GM23338 (cell line): ENCODE measurements at regions not wholly inside any gene's neighbourhood (a gene's known extent, or its start where the extent isn't known, plus 50 kb on each side); places are given as distances from the start of the nearest gene placed in this dataset.

Source experiments
- ATAC-seq: fragments of 200-7000 bp; cut with Tn5 transposase; 3 replicates; pipeline ENCODE4 v1.9.1; 2020
- DNase-seq: peaks from one replicate; pipeline ENCODE4 v3.0.0-alpha.2; 2015; ENCODE audit warnings: low spot score
- H2AFZ ChIP-seq: fragments of 200-600 bp; sonication (generic); 2 replicates; pipeline ENCODE4 v1.8.0; 2016; ENCODE audit warnings: antibody characterized with exemption, mild to moderate bottlenecking, moderate library complexity
- H3F3A ChIP-seq: fragments of 200-600 bp; sonication (generic); replicated peaks from 2 replicates; pipeline ENCODE4 v1.8.0; 2017; ENCODE audit warnings: antibody characterized with exemption, mixed run types, low read depth
- H3K27ac ChIP-seq: fragments of 200-600 bp; sonication (generic); 2 replicates; pipeline ENCODE4 v1.6.1; 2016; ENCODE audit warnings: low read depth
- H3K27me3 ChIP-seq: fragments of 200-600 bp; sonication (generic); 2 replicates; pipeline ENCODE4 v1.8.0; 2016; ENCODE audit warnings: mild to moderate bottlenecking, mixed run types, moderate library complexity; ENCODE audit not compliant: insufficient read depth
- H3K36me3 ChIP-seq: fragments of 200-600 bp; sonication (generic); 2 replicates; pipeline ENCODE4 v1.8.0; 2016; ENCODE audit warnings: mild to moderate bottlenecking; ENCODE audit not compliant: insufficient read depth
- H3K4me1 ChIP-seq: fragments of 200-600 bp; sonication (generic); 2 replicates; pipeline ENCODE4 v1.8.0; 2016; ENCODE audit warnings: mild to moderate bottlenecking, moderate library complexity; ENCODE audit not compliant: insufficient read depth
- H3K4me2 ChIP-seq: fragments of 200-600 bp; sonication (generic); 2 replicates; pipeline ENCODE4 v1.7.1; 2017; ENCODE audit warnings: mixed run types
- H3K4me3 ChIP-seq: fragments of 200-600 bp; sonication (generic); 2 replicates; pipeline ENCODE4 v1.6.1; 2016; ENCODE audit warnings: mixed run types
- H3K79me2 ChIP-seq: fragments of 200-600 bp; sonication (generic); replicated peaks from 2 replicates; pipeline ENCODE4 v1.8.0; 2017; ENCODE audit warnings: mild to moderate bottlenecking; ENCODE audit not compliant: insufficient read depth
- H3K9me2 ChIP-seq: fragments of 200-600 bp; sonication (generic); 2 replicates; pipeline ENCODE4 v1.8.0; 2017; ENCODE audit not compliant: insufficient read depth
- H4K20me1 ChIP-seq: fragments of 200-600 bp; sonication (generic); replicated peaks from 2 replicates; pipeline ENCODE4 v1.8.0; 2017; ENCODE audit warnings: mild to moderate bottlenecking; ENCODE audit not compliant: insufficient read depth
- H3K27ac Mint-ChIP-seq: 2 replicates; pipeline ENCODE4 v1.8.0; 2020; ENCODE audit warnings: inconsistent platforms, mild to moderate bottlenecking, moderate library complexity, mixed read lengths
- H3K27me3 Mint-ChIP-seq: 3 replicates; pipeline ENCODE4 v1.8.0; 2022; ENCODE audit warnings: low read depth, mild to moderate bottlenecking, moderate library complexity, mixed read lengths, inconsistent platforms; ENCODE audit not compliant: insufficient read depth, poor library complexity
- H3K36me3 Mint-ChIP-seq: 3 replicates; pipeline ENCODE4 v1.8.0; 2021; ENCODE audit warnings: low read depth, mild to moderate bottlenecking, inconsistent platforms, moderate library complexity, mixed read lengths
- H3K4me1 Mint-ChIP-seq: 3 replicates; pipeline ENCODE4 v1.8.0; 2020; ENCODE audit warnings: mild to moderate bottlenecking, inconsistent platforms, mixed read lengths
- H3K4me3 Mint-ChIP-seq: 3 replicates; pipeline ENCODE4 v1.8.0; 2021; ENCODE audit warnings: moderate library complexity, mild to moderate bottlenecking, inconsistent platforms, mixed read lengths
- H3K9me3 Mint-ChIP-seq: 3 replicates; pipeline ENCODE4 v1.8.0; 2020; ENCODE audit warnings: moderate library complexity, mild to moderate bottlenecking, inconsistent platforms, mixed read lengths
- CREB1 ChIP-seq: fragments of 250-450 bp; sonication (Bioruptor Pico); IDR thresholded peaks from 2 replicates; pipeline ENCODE4 v1.5.0; 2020; ENCODE audit warnings: low read depth, mild to moderate bottlenecking, moderate library complexity
- ETS1 ChIP-seq: IDR thresholded peaks from 2 replicates; pipeline ENCODE4 v1.6.1; 2016; ENCODE audit warnings: antibody characterized with exemption
- EZH2 ChIP-seq: fragments of 200-600 bp; sonication (generic); IDR thresholded peaks from one replicate; pipeline ENCODE4 v1.8.0; 2017; ENCODE audit warnings: antibody characterized with exemption, mild to moderate bottlenecking, low read depth; ENCODE audit not compliant: unreplicated experiment
- EZH2phosphoT487 ChIP-seq: fragments of 200-600 bp; sonication (generic); IDR thresholded peaks from one replicate; pipeline ENCODE4 v1.8.1; 2018; ENCODE audit warnings: antibody characterized with exemption; ENCODE audit not compliant: unreplicated experiment
- JUNB ChIP-seq: IDR thresholded peaks from one replicate; pipeline ENCODE4 v1.6.1; 2016; ENCODE audit warnings: antibody characterized with exemption; ENCODE audit not compliant: unreplicated experiment
- NANOG ChIP-seq: IDR thresholded peaks from 2 replicates; pipeline ENCODE4 v1.6.1; 2016; ENCODE audit warnings: antibody characterized with exemption, borderline replicate concordance
- POLR2AphosphoS5 ChIP-seq: IDR thresholded peaks from 2 replicates; pipeline ENCODE4 v1.6.1; 2016; ENCODE audit warnings: antibody characterized with exemption, low read depth
- STAT1 ChIP-seq: IDR thresholded peaks from one replicate; pipeline ENCODE4 v1.6.1; 2016; ENCODE audit warnings: antibody characterized with exemption; ENCODE audit not compliant: unreplicated experiment
- ZNF114 ChIP-seq: fragments of 250-450 bp; sonication (Bioruptor Pico); IDR thresholded peaks from 2 replicates; pipeline ENCODE4 v1.5.0; 2020; ENCODE audit warnings: mild to moderate bottlenecking, moderate library complexity
- ZNF331 ChIP-seq: fragments of 250-450 bp; sonication (Bioruptor Pico); IDR thresholded peaks from 2 replicates; pipeline ENCODE4 v1.5.0; 2020; ENCODE audit warnings: low read depth, mild to moderate bottlenecking, moderate library complexity
- TF ChIP-seq, protein P1 (sequence below): fragments of 250-450 bp; sonication (Bioruptor Pico); IDR thresholded peaks from 2 replicates; pipeline ENCODE4 v1.5.0; 2020; ENCODE audit warnings: mild to moderate bottlenecking, moderate library complexity
- TF ChIP-seq, protein P2 (sequence below): IDR thresholded peaks from one replicate; pipeline ENCODE4 v1.6.1; 2018; ENCODE audit warnings: antibody characterized with exemption; ENCODE audit not compliant: unreplicated experiment
- TF ChIP-seq, protein P3 (sequence below), 2 experiments: fragments of 200-600 bp in 1 of 2; sonication (generic) in 1 of 2; conservative IDR thresholded peaks; 2 replicates each; pipeline versions ENCODE4 v1.5.1 to v1.6.1; 2016 to 2017; ENCODE audit warnings: antibody characterized with exemption in 2 of 2, low read depth in 2 of 2, mild to moderate bottlenecking in 2 of 2, moderate library complexity in 1 of 2

GRCh38 chr12:90305379-90305778 lies 596.7 kb upstream of the ATP2B1 start:
- Histone ChIP-seq H3K27ac (no peak overlapping the region), H3K4me3 (no peak overlapping the region), H3K27me3 (no peaks in the 10 kb centered on the region), H3K36me3 (no peaks in the 10 kb centered on the region), H4K20me1 (no peaks in the 10 kb centered on the region), H3K79me2 (no peaks in the 10 kb centered on the region), H3F3A (no peaks in the 10 kb centered on the region), H3K4me1 (0 out of 2 replicates have a peak, but pooled peaks cover 4% of the 10 kb centered on the region), H2AFZ (no peak overlapping the region), H3K4me2 (no peak overlapping the region), H3K9me2 (no peaks in the 10 kb centered on the region)
- H3K27me3 Mint-ChIP-seq = no peaks in the 10 kb centered on the region
- no peak overlapping the region for H3K4me3 Mint-ChIP-seq
- TF ChIP-seq, protein P1, sequence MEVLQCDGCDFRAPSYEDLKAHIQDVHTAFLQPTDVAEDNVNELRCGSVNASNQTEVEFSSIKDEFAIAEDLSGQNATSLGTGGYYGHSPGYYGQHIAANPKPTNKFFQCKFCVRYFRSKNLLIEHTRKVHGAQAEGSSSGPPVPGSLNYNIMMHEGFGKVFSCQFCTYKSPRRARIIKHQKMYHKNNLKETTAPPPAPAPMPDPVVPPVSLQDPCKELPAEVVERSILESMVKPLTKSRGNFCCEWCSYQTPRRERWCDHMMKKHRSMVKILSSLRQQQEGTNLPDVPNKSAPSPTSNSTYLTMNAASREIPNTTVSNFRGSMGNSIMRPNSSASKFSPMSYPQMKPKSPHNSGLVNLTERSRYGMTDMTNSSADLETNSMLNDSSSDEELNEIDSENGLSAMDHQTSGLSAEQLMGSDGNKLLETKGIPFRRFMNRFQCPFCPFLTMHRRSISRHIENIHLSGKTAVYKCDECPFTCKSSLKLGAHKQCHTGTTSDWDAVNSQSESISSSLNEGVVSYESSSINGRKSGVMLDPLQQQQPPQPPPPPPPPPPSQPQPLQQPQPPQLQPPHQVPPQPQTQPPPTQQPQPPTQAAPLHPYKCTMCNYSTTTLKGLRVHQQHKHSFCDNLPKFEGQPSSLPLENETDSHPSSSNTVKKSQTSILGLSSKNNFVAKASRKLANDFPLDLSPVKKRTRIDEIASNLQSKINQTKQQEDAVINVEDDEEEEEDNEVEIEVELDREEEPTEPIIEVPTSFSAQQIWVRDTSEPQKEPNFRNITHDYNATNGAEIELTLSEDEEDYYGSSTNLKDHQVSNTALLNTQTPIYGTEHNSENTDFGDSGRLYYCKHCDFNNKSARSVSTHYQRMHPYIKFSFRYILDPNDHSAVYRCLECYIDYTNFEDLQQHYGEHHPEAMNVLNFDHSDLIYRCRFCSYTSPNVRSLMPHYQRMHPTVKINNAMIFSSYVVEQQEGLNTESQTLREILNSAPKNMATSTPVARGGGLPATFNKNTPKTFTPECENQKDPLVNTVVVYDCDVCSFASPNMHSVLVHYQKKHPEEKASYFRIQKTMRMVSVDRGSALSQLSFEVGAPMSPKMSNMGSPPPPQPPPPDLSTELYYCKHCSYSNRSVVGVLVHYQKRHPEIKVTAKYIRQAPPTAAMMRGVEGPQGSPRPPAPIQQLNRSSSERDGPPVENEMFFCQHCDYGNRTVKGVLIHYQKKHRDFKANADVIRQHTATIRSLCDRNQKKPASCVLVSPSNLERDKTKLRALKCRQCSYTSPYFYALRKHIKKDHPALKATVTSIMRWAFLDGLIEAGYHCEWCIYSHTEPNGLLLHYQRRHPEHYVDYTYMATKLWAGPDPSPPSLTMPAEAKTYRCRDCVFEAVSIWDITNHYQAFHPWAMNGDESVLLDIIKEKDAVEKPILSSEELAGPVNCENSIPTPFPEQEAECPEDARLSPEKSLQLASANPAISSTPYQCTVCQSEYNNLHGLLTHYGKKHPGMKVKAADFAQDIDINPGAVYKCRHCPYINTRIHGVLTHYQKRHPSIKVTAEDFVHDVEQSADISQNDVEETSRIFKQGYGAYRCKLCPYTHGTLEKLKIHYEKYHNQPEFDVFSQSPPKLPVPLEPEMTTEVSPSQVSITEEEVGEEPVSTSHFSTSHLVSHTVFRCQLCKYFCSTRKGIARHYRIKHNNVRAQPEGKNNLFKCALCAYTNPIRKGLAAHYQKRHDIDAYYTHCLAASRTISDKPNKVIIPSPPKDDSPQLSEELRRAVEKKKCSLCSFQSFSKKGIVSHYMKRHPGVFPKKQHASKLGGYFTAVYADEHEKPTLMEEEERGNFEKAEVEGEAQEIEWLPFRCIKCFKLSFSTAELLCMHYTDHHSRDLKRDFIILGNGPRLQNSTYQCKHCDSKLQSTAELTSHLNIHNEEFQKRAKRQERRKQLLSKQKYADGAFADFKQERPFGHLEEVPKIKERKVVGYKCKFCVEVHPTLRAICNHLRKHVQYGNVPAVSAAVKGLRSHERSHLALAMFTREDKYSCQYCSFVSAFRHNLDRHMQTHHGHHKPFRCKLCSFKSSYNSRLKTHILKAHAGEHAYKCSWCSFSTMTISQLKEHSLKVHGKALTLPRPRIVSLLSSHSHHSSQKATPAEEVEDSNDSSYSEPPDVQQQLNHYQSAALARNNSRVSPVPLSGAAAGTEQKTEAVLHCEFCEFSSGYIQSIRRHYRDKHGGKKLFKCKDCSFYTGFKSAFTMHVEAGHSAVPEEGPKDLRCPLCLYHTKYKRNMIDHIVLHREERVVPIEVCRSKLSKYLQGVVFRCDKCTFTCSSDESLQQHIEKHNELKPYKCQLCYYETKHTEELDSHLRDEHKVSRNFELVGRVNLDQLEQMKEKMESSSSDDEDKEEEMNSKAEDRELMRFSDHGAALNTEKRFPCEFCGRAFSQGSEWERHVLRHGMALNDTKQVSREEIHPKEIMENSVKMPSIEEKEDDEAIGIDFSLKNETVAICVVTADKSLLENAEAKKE = no peak
- TF ChIP-seq CREB1 (no peak), ZNF114 (CRISPR knock-in tag) (no peak), JUNB (no peak), EZH2 (no peak), ETS1 (no peak), NANOG (no peak), POLR2AphosphoS5 (no peak), ZNF331 (CRISPR knock-in tag) (no peak), EZH2phosphoT487 (no peak), STAT1 (no peak)
- TF ChIP-seq, protein P2, sequence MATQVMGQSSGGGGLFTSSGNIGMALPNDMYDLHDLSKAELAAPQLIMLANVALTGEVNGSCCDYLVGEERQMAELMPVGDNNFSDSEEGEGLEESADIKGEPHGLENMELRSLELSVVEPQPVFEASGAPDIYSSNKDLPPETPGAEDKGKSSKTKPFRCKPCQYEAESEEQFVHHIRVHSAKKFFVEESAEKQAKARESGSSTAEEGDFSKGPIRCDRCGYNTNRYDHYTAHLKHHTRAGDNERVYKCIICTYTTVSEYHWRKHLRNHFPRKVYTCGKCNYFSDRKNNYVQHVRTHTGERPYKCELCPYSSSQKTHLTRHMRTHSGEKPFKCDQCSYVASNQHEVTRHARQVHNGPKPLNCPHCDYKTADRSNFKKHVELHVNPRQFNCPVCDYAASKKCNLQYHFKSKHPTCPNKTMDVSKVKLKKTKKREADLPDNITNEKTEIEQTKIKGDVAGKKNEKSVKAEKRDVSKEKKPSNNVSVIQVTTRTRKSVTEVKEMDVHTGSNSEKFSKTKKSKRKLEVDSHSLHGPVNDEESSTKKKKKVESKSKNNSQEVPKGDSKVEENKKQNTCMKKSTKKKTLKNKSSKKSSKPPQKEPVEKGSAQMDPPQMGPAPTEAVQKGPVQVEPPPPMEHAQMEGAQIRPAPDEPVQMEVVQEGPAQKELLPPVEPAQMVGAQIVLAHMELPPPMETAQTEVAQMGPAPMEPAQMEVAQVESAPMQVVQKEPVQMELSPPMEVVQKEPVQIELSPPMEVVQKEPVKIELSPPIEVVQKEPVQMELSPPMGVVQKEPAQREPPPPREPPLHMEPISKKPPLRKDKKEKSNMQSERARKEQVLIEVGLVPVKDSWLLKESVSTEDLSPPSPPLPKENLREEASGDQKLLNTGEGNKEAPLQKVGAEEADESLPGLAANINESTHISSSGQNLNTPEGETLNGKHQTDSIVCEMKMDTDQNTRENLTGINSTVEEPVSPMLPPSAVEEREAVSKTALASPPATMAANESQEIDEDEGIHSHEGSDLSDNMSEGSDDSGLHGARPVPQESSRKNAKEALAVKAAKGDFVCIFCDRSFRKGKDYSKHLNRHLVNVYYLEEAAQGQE = no peak
- TF ChIP-seq, protein P3, sequence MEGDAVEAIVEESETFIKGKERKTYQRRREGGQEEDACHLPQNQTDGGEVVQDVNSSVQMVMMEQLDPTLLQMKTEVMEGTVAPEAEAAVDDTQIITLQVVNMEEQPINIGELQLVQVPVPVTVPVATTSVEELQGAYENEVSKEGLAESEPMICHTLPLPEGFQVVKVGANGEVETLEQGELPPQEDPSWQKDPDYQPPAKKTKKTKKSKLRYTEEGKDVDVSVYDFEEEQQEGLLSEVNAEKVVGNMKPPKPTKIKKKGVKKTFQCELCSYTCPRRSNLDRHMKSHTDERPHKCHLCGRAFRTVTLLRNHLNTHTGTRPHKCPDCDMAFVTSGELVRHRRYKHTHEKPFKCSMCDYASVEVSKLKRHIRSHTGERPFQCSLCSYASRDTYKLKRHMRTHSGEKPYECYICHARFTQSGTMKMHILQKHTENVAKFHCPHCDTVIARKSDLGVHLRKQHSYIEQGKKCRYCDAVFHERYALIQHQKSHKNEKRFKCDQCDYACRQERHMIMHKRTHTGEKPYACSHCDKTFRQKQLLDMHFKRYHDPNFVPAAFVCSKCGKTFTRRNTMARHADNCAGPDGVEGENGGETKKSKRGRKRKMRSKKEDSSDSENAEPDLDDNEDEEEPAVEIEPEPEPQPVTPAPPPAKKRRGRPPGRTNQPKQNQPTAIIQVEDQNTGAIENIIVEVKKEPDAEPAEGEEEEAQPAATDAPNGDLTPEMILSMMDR (conservative IDR thresholded peaks at IDR 0.05; ENCODE audit: low read depth in 2 of 2) = no peak
- ATAC-seq (peak; percentile 72), DNase-seq (peak; percentile 75)
- H3K36me3 Mint-ChIP-seq = no peaks in the 10 kb centered on the region
- H3K9me3 Mint-ChIP-seq = no peaks in the 10 kb centered on the region
- H3K27ac Mint-ChIP-seq = no peak overlapping the region
- peaks cover 12% of the 10 kb centered on the region; the same call in 2 of the 3 replicates for H3K4me1 Mint-ChIP-seq
